ENCODE measurements at regions not wholly inside any gene's neighbourhood (a gene's known extent, or its start where the extent isn't known, plus 50 kb on each side); places are given as distances from the start of the nearest gene placed in this dataset.

GRCh38 chr10:78348411-78349164, 314.9 kb downstream of the RPS24 start:
- no peak for DNase-seq

- DNase-seq = no peak
Measured at GRCh38 chr10:78349165-78349516, 315.5 kb downstream of the RPS24 start.

DNA sequence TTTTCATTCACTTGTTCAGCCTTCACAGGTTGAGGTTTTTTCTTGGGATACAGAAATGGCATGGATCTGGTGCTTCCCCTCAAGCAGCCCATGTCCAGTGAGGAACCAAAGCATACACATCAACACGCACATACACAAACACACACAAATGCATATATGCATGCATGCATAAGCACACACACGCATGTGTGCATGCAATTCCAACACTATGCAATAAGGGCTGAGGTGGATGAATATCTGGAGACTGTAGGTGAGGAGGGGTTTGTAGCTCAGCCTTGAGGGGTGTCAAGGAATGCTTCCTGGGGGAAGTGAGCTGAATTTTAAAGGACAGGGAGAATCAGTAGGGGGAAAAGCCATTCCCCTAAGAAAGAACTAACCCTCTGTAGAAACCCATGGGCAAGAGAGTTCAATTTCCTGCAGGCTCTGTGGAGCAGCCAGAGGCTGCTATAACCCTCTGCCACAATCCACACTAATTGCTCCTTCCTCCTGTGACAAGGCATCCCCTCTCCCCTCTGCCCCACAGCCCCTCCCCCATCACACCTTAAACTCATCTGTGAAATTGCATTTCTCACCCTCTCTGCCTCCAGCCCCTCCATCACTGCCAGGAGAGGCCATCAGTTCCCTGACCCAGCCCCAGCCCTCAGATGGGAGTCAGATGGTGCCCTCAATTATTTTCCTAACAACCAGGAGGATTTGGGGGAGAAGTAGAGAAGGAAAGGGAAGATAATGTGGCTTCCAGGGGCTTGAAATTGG, 316.4 kb downstream of the RPS24 start:
- DNase-seq = no peak

GRCh38 chr10:78351283-78351682, 317.6 kb downstream of the RPS24 start:
- no peak for DNase-seq

DNA sequence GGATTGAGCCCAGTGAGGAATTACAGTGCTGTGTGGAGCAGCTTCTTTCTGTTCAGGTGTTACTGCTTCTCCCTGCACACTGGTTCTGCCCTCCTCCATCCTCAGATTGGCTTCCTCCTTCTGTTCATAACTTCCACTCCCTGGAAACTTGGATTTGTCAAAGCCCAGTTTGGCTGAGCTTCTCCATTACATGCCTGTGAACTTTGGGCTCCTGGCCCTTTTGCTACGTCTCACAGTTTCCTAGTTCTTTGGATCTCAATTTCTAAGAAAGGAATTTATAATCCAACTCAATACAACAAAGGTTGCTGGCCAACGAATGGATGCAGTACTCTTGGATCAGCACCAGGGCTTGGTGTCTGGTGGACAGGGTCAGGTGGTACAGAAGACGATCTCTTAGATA, 318.1 kb downstream of the RPS24 start:
- DNase-seq = no peak

DNA sequence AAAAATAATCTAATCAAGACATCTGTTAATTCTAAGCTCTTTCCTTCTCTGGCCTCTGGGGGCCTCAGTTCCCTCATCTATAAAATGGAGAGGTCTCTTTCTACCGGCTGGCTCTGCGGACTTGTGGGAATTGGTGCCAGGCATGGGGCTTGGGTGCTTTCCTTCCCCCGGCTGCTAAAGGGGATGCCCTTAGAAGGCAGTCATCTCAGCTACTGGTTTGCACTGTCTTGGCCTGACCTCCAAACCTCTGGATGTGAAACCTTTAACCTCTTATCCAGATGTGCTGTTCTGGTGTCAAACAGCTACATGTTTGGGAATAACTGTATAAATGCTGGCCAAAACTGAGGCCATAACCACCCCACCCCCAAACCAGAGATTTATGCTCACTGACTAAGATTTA, 320.0 kb downstream of the RPS24 start:
- no peak for DNase-seq

DNA sequence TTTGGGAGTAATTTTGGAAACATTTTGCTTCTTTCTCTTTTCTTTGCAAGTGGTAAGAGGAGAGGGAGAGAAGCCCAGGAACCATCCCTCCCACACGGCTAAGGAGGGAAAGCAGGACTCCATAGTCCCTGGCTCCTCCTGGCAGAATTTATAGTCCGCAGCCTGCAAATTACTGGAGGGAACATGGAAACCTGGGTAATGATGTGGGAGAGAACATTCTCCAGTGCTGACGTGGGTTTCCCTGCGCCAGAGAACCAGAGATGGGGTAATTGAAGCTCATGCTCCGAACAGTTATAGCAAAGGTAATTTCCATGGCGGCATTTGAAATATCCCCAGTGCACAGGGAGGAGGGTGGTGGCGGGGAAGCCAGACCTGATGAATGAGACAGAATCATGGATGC, 320.4 kb downstream of the RPS24 start:
- no peak for DNase-seq

GRCh38 chr10:78356291-78356900, 322.7 kb downstream of the RPS24 start:
- no peak for DNase-seq

DNA sequence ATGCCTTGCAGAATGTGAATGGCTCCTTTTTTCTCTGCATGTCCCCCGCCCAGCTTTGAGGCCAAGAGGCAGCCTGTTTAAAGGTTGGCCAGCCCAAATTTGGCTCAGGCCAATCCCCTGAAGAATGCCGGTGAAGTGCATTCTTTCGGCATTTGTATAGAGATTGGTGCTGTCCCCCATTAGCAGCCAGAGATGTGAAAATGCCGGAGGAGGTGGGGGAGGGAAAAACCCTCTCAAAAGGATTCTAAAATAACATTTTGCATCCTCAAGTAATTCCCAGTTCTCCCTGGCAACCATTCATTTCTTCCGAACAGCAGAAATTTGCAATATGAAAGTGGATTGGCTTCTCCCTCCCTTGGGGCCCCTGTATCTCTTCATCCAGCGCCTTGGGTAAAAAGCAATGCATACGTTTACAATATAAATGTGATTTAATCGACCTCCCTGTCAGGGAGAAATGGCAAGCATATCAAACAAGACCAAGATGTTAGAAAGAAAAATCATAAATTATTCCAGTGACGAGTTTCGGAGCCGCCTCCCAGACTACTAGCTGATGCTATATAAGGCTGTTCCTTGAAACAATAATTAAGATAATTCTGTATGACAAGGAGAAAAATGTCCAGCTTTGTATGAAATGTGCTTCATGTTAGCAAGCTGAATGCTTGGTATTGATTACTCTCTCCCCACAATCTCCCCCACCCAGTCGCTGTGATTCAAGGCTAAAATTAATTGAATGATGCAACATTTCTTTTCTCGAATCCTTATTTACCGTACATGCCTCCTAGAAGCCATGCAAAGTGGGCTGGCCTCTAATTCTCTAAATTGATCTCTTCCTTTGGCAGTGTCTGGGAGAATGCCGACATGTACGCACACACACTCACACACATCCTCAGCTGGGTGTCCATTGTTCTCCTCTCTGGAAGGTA, 323.7 kb downstream of the RPS24 start:
- no peak for DNase-seq

GRCh38 chr10:78358351-78358750, 324.7 kb downstream of the RPS24 start:
- no peak for DNase-seq

DNA sequence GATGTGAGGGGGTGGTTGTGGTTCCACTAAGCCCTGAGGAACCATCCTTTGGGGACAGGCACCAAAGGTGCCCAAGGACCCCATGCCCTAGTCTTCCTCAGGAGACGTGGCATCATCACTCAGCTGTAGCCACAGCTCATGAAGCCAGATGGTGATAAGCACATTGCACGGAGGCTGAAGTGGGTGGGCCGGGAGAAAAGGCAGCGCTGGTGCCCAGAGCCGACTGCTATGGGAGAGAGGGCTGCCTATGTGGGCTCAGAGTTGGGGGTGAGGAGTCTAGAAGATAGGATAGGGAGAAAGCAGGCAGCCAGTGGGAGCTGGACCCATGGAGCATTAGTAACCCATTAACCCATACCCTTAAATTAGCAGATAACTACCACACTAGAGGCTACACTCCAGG, 325.3 kb downstream of the RPS24 start:
- DNase-seq = no peak

- no peak for DNase-seq
Measured at GRCh38 chr10:78359640-78360091, 326.0 kb downstream of the RPS24 start.

- no peak for DNase-seq
Measured at GRCh38 chr10:78360284-78360683, 326.6 kb downstream of the RPS24 start.

- no peak for DNase-seq
Measured at GRCh38 chr10:78361031-78361430, 327.4 kb downstream of the RPS24 start.

DNA sequence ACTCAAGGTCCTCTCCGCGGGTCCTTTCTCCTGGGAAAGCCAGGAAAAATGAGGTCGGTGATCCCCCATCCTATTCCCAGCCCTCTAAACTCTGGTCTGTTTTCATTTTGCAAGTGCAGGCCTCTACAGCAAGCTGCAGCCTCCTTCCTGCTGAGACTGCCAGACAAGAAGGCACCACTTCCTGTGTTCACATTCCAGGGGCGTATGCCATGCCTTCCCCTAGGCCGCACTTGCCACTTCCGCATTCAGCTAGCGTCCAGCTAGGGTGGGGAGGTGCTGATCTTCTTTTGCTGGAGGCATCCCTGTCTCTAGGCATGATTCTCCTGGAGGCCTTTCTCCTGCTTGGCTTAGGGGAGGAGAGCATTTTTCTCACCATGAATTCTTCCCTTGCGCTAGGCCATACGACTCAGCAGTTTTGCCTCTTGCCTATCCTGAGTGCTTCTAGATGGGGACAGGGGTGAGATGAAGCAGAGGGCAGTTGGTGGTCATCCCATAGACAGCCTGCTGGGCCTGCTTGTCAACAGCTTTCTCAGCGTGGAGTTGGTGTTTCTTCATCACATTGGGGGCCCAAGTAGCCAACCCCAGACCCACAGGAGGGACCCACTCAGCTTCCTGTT, 328.9 kb downstream of the RPS24 start:
- no peak for DNase-seq

GRCh38 chr10:78363190-78363589, 329.5 kb downstream of the RPS24 start:
- DNase-seq = no peak

DNA sequence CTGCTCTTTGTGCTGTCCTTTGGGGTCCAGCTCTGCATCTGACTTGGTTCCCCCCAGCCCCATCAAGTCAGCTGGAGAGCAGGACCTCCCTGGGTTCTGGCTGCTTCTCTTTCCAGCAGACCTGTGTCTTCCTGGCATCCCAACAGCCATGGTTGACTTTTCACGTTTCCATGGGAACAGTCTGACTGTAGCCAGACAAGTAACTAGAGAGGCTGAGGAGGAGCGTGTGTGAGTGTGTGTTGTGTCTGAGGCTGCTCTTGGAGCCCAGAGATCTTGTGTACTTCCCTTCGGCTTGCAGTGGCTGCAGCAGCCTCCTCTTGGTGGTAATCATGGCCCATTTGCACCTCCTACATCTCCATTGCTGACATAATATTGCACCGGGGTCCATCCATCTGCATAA, 332.0 kb downstream of the RPS24 start:
- DNase-seq = no peak

GRCh38 chr10:78366663-78367411, 333.2 kb downstream of the RPS24 start:
- DNase-seq = no peak

DNA sequence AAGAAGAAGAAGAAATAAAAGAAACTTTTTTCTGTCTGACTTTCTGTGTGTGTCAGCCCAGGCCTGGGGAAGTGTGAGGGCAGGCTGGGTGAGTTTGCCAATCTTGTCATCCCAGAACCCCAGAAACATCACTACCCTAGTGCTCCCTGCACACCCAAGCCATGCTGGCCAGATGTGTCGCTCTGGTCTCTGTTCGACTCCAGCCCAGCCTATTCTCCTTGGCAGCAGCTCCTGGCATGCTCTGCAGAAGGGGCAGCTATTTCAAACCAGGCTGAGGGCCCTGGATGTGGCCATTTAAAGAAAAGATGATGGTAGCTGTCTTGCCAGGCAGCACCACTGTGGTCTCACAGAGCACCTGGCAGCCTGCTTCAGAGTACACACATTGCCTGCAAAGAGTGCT, 334.1 kb downstream of the RPS24 start:
- no peak for DNase-seq

- DNase-seq = no peak
Measured at GRCh38 chr10:78371136-78371535, 337.5 kb downstream of the RPS24 start.

DNA sequence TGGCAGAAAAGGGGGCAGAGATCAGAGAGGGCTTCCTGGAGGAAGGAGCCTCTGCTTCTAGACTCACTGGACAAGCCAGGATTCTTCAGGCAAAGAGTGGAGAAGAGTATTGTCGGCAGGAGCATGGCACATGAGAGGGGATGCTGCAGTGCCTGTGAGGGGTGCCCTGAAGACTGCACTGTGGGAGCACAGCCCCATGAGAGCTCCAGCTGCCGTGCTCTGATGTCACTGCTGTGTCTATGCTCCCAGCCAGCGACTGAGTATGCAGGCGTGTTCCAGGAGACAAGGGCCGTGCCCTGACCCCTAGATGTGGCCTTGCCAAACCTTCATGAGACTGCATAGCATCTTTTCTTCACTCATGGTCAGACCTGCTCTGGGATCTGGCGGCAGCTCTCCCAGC, 339.1 kb downstream of the RPS24 start:
- DNase-seq = no peak

Measured in stimulated activated CD4-positive, alpha-beta T cell treated with anti-CD3 and anti-CD28 coated beads, Interleukin-4, amount 100 ng/mL, for 24 hours (primary cell).